ENCODE measurements at regions not wholly inside any gene's neighbourhood (a gene's known extent, or its start where the extent isn't known, plus 50 kb on each side); places are given as distances from the start of the nearest gene placed in this dataset.
"Not testable (repeated sequence)": the region's sequence is repeated elsewhere in the genome, so short reads cannot be mapped to it uniquely, and the experiment has no call there.

- no peak for DNase-seq
Observed at GRCh38 chr14:41549821-41550607, 56.7 kb upstream of the LRFN5 start.

GRCh38 chr14:41549282-41549681 is 57.4 kb upstream of the LRFN5 start:
- DNase-seq, result no peak

- DNase-seq, result no peak
Observed at GRCh38 chr14:41548666-41549065, 58.0 kb upstream of the LRFN5 start.

GRCh38 chr14:41541333-41541732 is 65.3 kb upstream of the LRFN5 start:
- no peak for DNase-seq

GRCh38 chr14:41532255-41532654 is 74.4 kb upstream of the LRFN5 start:
- DNase-seq, result no peak

- DNase-seq, result no peak
Observed at GRCh38 chr14:41521891-41522290, 84.8 kb upstream of the LRFN5 start.

GRCh38 chr14:41518030-41518429 is 88.6 kb upstream of the LRFN5 start:
- DNase-seq, result not testable (repeated sequence)

- no peak for DNase-seq
Observed at GRCh38 chr14:41506552-41506951, 100.1 kb upstream of the LRFN5 start.

GRCh38 chr14:41505491-41505890 is 101.2 kb upstream of the LRFN5 start:
- no peak for DNase-seq

- DNase-seq, result no peak
Observed at GRCh38 chr14:41498959-41499358, 107.7 kb upstream of the LRFN5 start.

GRCh38 chr14:41490323-41490722 is 116.4 kb upstream of the LRFN5 start:
- DNase-seq, result no peak

- no peak for DNase-seq
Observed at GRCh38 chr14:41489315-41489972, 117.2 kb upstream of the LRFN5 start.

GRCh38 chr14:41488401-41488800 is 118.3 kb upstream of the LRFN5 start:
- DNase-seq, result no peak

- DNase-seq, result no peak
Observed at GRCh38 chr14:41482861-41483260, 123.8 kb upstream of the LRFN5 start.

GRCh38 chr14:41476526-41476925 is 130.2 kb upstream of the LRFN5 start:
- DNase-seq, result no peak

GRCh38 chr14:41461380-41461779 is 145.3 kb upstream of the LRFN5 start:
- no peak for DNase-seq

GRCh38 chr14:41457393-41457792 is 149.3 kb upstream of the LRFN5 start:
- DNase-seq, result no peak

- DNase-seq, result no peak
Observed at GRCh38 chr14:41449066-41449465, 157.6 kb upstream of the LRFN5 start.

- DNase-seq, result no peak
Observed at GRCh38 chr14:41446008-41446407, 160.7 kb upstream of the LRFN5 start.

- no peak for DNase-seq
Observed at GRCh38 chr14:41423503-41423902, 183.2 kb upstream of the LRFN5 start.

GRCh38 chr14:41421308-41421707 is 185.4 kb upstream of the LRFN5 start:
- DNase-seq, result not testable (repeated sequence)

- no peak for DNase-seq
Observed at GRCh38 chr14:41419709-41420108, 187.0 kb upstream of the LRFN5 start.

GRCh38 chr14:41418851-41419250 is 187.8 kb upstream of the LRFN5 start:
- DNase-seq, result no peak

- peak; percentile 14 for DNase-seq
Observed at GRCh38 chr14:41409806-41410205, 196.9 kb upstream of the LRFN5 start.

Measured in skin of body (tissue), 1 donor.